ENCODE measurements at regions not wholly inside any gene's neighbourhood (a gene's known extent, or its start where the extent isn't known, plus 50 kb on each side); places are given as distances from the start of the nearest gene placed in this dataset.

GRCh38 chr12:24617471-24617870 is 331.4 kb downstream of the BCAT1 start:
- FAIRE-seq = no peak
- Histone ChIP-seq H3K4me3 (ENCODE audit: low read depth, low read length) (no peak overlapping the region), H3K27me3 (ENCODE audit: control insufficient read depth, insufficient read depth, low read length) (no peaks in the 10 kb centered on the region), H3K36me3 (ENCODE audit: control insufficient read depth, insufficient read depth, low read length) (no peaks in the 10 kb centered on the region)
- no peak for DNase-seq (ENCODE audit: low read depth)
- TF ChIP-seq CTCF (IDR thresholded peaks at IDR 0.05; ENCODE audit: insufficient read depth, low read length, severe bottlenecking) = no peak

- FAIRE-seq = no peak
- no peak for TF ChIP-seq CTCF (IDR thresholded peaks at IDR 0.05; ENCODE audit: insufficient read depth, low read length, severe bottlenecking)
- Histone ChIP-seq H3K27me3 (ENCODE audit: control insufficient read depth, insufficient read depth, low read length) (no peaks in the 10 kb centered on the region), H3K4me3 (ENCODE audit: low read depth, low read length) (no peak overlapping the region), H3K36me3 (ENCODE audit: control insufficient read depth, insufficient read depth, low read length) (no peaks in the 10 kb centered on the region)
- DNase-seq (ENCODE audit: low read depth) = peak; percentile 60
These were observed 332.9 kb downstream of the BCAT1 start for GRCh38 chr12:24615967-24616411.

- no peak for FAIRE-seq
- no peak overlapping the region for H3K4me3 ChIP-seq (ENCODE audit: low read depth, low read length)
- H3K27me3 ChIP-seq (ENCODE audit: control insufficient read depth, insufficient read depth, low read length) = no peaks in the 10 kb centered on the region
- TF ChIP-seq CTCF (IDR thresholded peaks at IDR 0.05; ENCODE audit: insufficient read depth, low read length, severe bottlenecking) = no peak
- DNase-seq (ENCODE audit: low read depth) = no peak
- no peaks in the 10 kb centered on the region for H3K36me3 ChIP-seq (ENCODE audit: control insufficient read depth, insufficient read depth, low read length)
These were observed 340.1 kb downstream of the BCAT1 start for GRCh38 chr12:24608637-24609285.

- no peak for TF ChIP-seq CTCF (IDR thresholded peaks at IDR 0.05; ENCODE audit: insufficient read depth, low read length, severe bottlenecking)
These were observed 340.8 kb downstream of the BCAT1 start for GRCh38 chr12:24608108-24608507.

GRCh38 chr12:24605916-24606315 is 343.0 kb downstream of the BCAT1 start:
- no peak for FAIRE-seq

More at GRCh38 chr12:24608108-24608507, 340.8 kb downstream of the BCAT1 start:
- no peak for DNase-seq (ENCODE audit: low read depth)
- Histone ChIP-seq H3K36me3 (ENCODE audit: control insufficient read depth, insufficient read depth, low read length) (no peaks in the 10 kb centered on the region), H3K4me3 (ENCODE audit: low read depth, low read length) (no peak overlapping the region), H3K27me3 (ENCODE audit: control insufficient read depth, insufficient read depth, low read length) (no peaks in the 10 kb centered on the region)
- FAIRE-seq = no peak

More at GRCh38 chr12:24605916-24606315, 343.0 kb downstream of the BCAT1 start:
- no peak for DNase-seq (ENCODE audit: low read depth)
- TF ChIP-seq CTCF (IDR thresholded peaks at IDR 0.05; ENCODE audit: insufficient read depth, low read length, severe bottlenecking) = no peak
- H3K27me3 ChIP-seq (ENCODE audit: control insufficient read depth, insufficient read depth, low read length) = no peaks in the 10 kb centered on the region
- no peaks in the 10 kb centered on the region for H3K36me3 ChIP-seq (ENCODE audit: control insufficient read depth, insufficient read depth, low read length)
- no peak overlapping the region for H3K4me3 ChIP-seq (ENCODE audit: low read depth, low read length)

Measured in bronchial epithelial cell (primary cell).